H9 (cell line): ENCODE measurements at regions not wholly inside any gene's neighbourhood (a gene's known extent, or its start where the extent isn't known, plus 50 kb on each side); places are given as distances from the start of the nearest gene placed in this dataset.
"Not testable (repeated sequence)": the region's sequence is repeated elsewhere in the genome, so short reads cannot be mapped to it uniquely, and the experiment has no call there.

Experiments
- DNase-seq: peaks from one replicate; pipeline ENCODE4 v3.0.0-alpha.2; 2017
- H2AFZ ChIP-seq: one replicate; pipeline ENCODE4 v1.6.1; 2013; ENCODE audit warnings: mild to moderate bottlenecking, low read length, control low read depth, moderate library complexity
- H2AK5ac ChIP-seq: 2 replicates; pipeline ENCODE4 v1.6.1; 2013; ENCODE audit warnings: low read length, control low read depth, mixed read lengths; ENCODE audit not compliant: insufficient read length
- H2BK120ac ChIP-seq: one replicate; pipeline ENCODE4 v1.6.1; 2013; ENCODE audit warnings: low read depth, mild to moderate bottlenecking, low read length, control low read depth, inconsistent platforms; ENCODE audit not compliant: poor library complexity, severe bottlenecking
- H2BK12ac ChIP-seq: 2 replicates; pipeline ENCODE4 v1.6.1; 2013; ENCODE audit warnings: low read length, control low read depth, mixed read lengths, low read depth; ENCODE audit not compliant: insufficient read length
- H2BK15ac ChIP-seq: 2 replicates; pipeline ENCODE4 v1.6.1; 2013; ENCODE audit warnings: low read depth, low read length, control low read depth
- H2BK20ac ChIP-seq: one replicate; pipeline ENCODE4 v1.6.1; 2013; ENCODE audit warnings: low read depth, mild to moderate bottlenecking, low read length, control low read depth, inconsistent platforms; ENCODE audit not compliant: poor library complexity, severe bottlenecking
- H2BK5ac ChIP-seq: 2 replicates; pipeline ENCODE4 v1.6.1; 2013; ENCODE audit warnings: low read length, control low read depth, mixed read lengths; ENCODE audit not compliant: insufficient read length
- H3K14ac ChIP-seq: 2 replicates; pipeline ENCODE4 v1.6.1; 2013; ENCODE audit warnings: low read length, control low read depth; ENCODE audit not compliant: insufficient read depth
- H3K18ac ChIP-seq: 2 replicates; pipeline ENCODE4 v1.6.1; 2013; ENCODE audit warnings: low read depth, mild to moderate bottlenecking, mixed read lengths, low read length, control low read depth; ENCODE audit not compliant: insufficient read length
- H3K23ac ChIP-seq: 2 replicates; pipeline ENCODE4 v1.6.1; 2013; ENCODE audit warnings: low read length, control low read depth, mixed read lengths, low read depth; ENCODE audit not compliant: insufficient read length
- H3K23me2 ChIP-seq: 2 replicates; pipeline ENCODE4 v1.6.1; 2013; ENCODE audit warnings: low read depth, mild to moderate bottlenecking, mixed read lengths, low read length, control low read depth; ENCODE audit not compliant: insufficient read length, poor library complexity, severe bottlenecking
- H3K27ac ChIP-seq: 2 replicates; pipeline ENCODE4 v1.5.1; 2013; ENCODE audit warnings: low read length, control low read depth, mixed read lengths, low read depth; ENCODE audit not compliant: insufficient read length
- H3K27me3 ChIP-seq: 2 replicates; pipeline ENCODE4 v1.6.1; 2013; ENCODE audit warnings: low read length, control low read depth, inconsistent platforms; ENCODE audit not compliant: insufficient read depth
- H3K4ac ChIP-seq: 2 replicates; pipeline ENCODE4 v1.6.1; 2013; ENCODE audit warnings: low read depth, mild to moderate bottlenecking, control low read depth, inconsistent platforms, low read length, moderate library complexity
- H3K4me1 ChIP-seq: 2 replicates; pipeline ENCODE4 v1.6.1; 2013; ENCODE audit warnings: low read length, control low read depth, inconsistent platforms; ENCODE audit not compliant: insufficient read depth
- H3K4me2 ChIP-seq: 2 replicates; pipeline ENCODE4 v1.6.1; 2013; ENCODE audit warnings: low read length, control low read depth, mixed read lengths; ENCODE audit not compliant: insufficient read length, insufficient read depth
- H3K56ac ChIP-seq: 2 replicates; pipeline ENCODE4 v1.6.1; 2013; ENCODE audit warnings: low read depth, mild to moderate bottlenecking, mixed read lengths, low read length, control low read depth; ENCODE audit not compliant: insufficient read length
- H3K79me1 ChIP-seq: 2 replicates; pipeline ENCODE4 v1.6.1; 2013; ENCODE audit warnings: low read depth, mild to moderate bottlenecking, moderate library complexity, low read length, control low read depth, inconsistent platforms; ENCODE audit not compliant: insufficient read depth, poor library complexity, severe bottlenecking
- H3K79me2 ChIP-seq: 2 replicates; pipeline ENCODE4 v1.6.1; 2013; ENCODE audit warnings: low read length, control low read depth, inconsistent platforms; ENCODE audit not compliant: insufficient read depth
- H3K9ac ChIP-seq: 2 replicates; pipeline ENCODE4 v1.6.1; 2013; ENCODE audit warnings: low read length, control low read depth, mixed read lengths; ENCODE audit not compliant: insufficient read length; ENCODE audit errors: extremely low read depth
- H3K9me3 ChIP-seq: one replicate; pipeline ENCODE4 v1.6.1; 2013; ENCODE audit warnings: low read depth, low read length, inconsistent platforms; ENCODE audit not compliant: control insufficient read depth
- H3T11ph ChIP-seq: one replicate; pipeline ENCODE4 v1.6.1; 2013; ENCODE audit warnings: mild to moderate bottlenecking, low read length, control low read depth, inconsistent platforms
- H4K20me1 ChIP-seq: one replicate; pipeline ENCODE4 v1.6.1; 2013; ENCODE audit not compliant: control insufficient read depth, insufficient read length, insufficient read depth
- H4K5ac ChIP-seq: 2 replicates; pipeline ENCODE4 v1.6.1; 2013; ENCODE audit warnings: low read depth, mild to moderate bottlenecking, mixed read lengths, low read length, control low read depth; ENCODE audit not compliant: insufficient read length
- H4K8ac ChIP-seq: replicated peaks from 2 replicates; pipeline ENCODE4 v1.6.1; 2013; ENCODE audit warnings: low read length, control low read depth, mixed read lengths, low read depth; ENCODE audit not compliant: insufficient read length
- H4K91ac ChIP-seq: 2 replicates; pipeline ENCODE4 v1.6.1; 2013; ENCODE audit warnings: low read depth, mild to moderate bottlenecking, moderate library complexity, mixed read lengths, low read length, control low read depth; ENCODE audit not compliant: insufficient read length
- H3K27ac Mint-ChIP-seq, 3 experiments: 2 replicates in 2 of 3; 3 replicates in 1 of 3; pipeline ENCODE4 v1.8.0; 2020 to 2021; ENCODE audit warnings: mixed read lengths in 3 of 3, mild to moderate bottlenecking in 1 of 3, moderate library complexity in 1 of 3
- H3K27me3 Mint-ChIP-seq: 2 replicates; pipeline ENCODE4 v1.8.0; 2021; ENCODE audit warnings: low read depth, mild to moderate bottlenecking, moderate library complexity, mixed read lengths
- H3K36me3 Mint-ChIP-seq, 3 experiments: 2 replicates in 2 of 3; 3 replicates in 1 of 3; pipeline ENCODE4 v1.8.0; 2020 to 2021; ENCODE audit warnings: low read depth in 3 of 3, mixed read lengths in 3 of 3; ENCODE audit not compliant: insufficient read depth in 1 of 3
- H3K4me1 Mint-ChIP-seq, 2 experiments: 2 replicates each; pipeline ENCODE4 v1.8.0; 2020; ENCODE audit warnings: mixed read lengths in 2 of 2
- H3K4me3 Mint-ChIP-seq, 2 experiments: 2 replicates in 1 of 2; 3 replicates in 1 of 2; pipeline ENCODE4 v1.8.0; 2020 to 2021; ENCODE audit warnings: mild to moderate bottlenecking in 2 of 2, mixed read lengths in 2 of 2, moderate library complexity in 1 of 2
- H3K9me3 Mint-ChIP-seq, 2 experiments: 2 replicates in 1 of 2; 3 replicates in 1 of 2; pipeline ENCODE4 v1.8.0; 2020; ENCODE audit warnings: mild to moderate bottlenecking in 2 of 2, mixed read lengths in 2 of 2, moderate library complexity in 1 of 2
- WGBS: extraction: QIAGEN DNeasy Blood & Tissue Kit; methylation state at CpG from one replicate; pipeline ENCODE4 v1.1.7; 2013; ENCODE audit warnings: missing lambda C conversion rate, low lambda C conversion rate, mixed read lengths; ENCODE audit not compliant: insufficient read length; ENCODE audit errors: extremely low coverage; 5-methylcytosine and 5-hydroxymethylcytosine counted together
- TF ChIP-seq, protein P1 (sequence below): fragments of 200-600 bp; sonication (generic); conservative IDR thresholded peaks from 3 replicates; pipeline ENCODE4 v1.8.0; 2021; ENCODE audit warnings: antibody characterized with exemption, mild to moderate bottlenecking

DNA sequence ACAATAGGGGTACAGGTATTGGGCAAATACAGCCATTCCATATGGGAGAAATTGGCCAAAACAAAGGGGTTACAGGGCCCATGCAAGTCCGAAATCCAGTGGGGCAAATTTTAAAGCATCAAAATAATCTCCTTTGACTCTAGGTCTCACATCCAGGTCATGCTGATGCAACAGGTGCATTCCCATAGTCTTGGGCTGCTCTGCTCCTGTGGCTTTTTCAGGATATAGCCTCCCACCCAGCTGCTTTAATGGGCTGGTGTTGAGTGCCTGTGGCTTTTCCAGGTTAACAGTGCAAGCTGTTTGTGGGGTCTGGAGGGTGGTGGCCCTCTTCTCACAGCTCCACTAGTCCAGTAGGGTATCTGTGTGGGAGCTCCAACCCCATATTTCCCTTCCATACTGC is 607.1 kb downstream of the MEI4 start:
- no peak overlapping the region for H3K56ac ChIP-seq
- H4K20me1 ChIP-seq: no peaks in the 10 kb centered on the region
- H3K4me1 Mint-ChIP-seq: no peaks in the 10 kb centered on the region
- no peak overlapping the region for H3K23ac ChIP-seq
- H3K79me1 ChIP-seq: no peaks in the 10 kb centered on the region
- no peak overlapping the region for H4K8ac ChIP-seq
- no peak overlapping the region for H3K4me2 ChIP-seq
- H2BK12ac ChIP-seq: no peak overlapping the region
- H3K4me3 Mint-ChIP-seq: no peak overlapping the region
- H3K23me2 ChIP-seq: no peaks in the 10 kb centered on the region
- no peak overlapping the region for H3K14ac ChIP-seq
- H2BK20ac ChIP-seq: no peak overlapping the region
- H3K36me3 Mint-ChIP-seq: peaks cover 0 to 1% (median 0%) of the 10 kb centered on the region in 3 experiments; a peak in 1 of 7 replicates
- no peak overlapping the region for H2BK5ac ChIP-seq
- H4K91ac ChIP-seq: no peak overlapping the region
- no peak overlapping the region for H3T11ph ChIP-seq
- no CpG with 5 or more reads among the region's 1 CpG for WGBS
- H3K4ac ChIP-seq: no peak overlapping the region
- H3K27ac ChIP-seq: no peak overlapping the region
- H3K27me3 ChIP-seq: no peaks in the 10 kb centered on the region
- H3K27ac Mint-ChIP-seq: no peak overlapping the region
- no peak for DNase-seq
- no peak overlapping the region for H2BK120ac ChIP-seq
- H3K9me3 Mint-ChIP-seq: peaks cover 4% of the 10 kb centered on the region in 2 experiments; a peak in 2 of 5 replicates
- no peak overlapping the region for H2AFZ ChIP-seq
- no peak overlapping the region for H2AK5ac ChIP-seq
- H3K4me1 ChIP-seq: no peaks in the 10 kb centered on the region
- no peaks in the 10 kb centered on the region for H3K79me2 ChIP-seq
- TF ChIP-seq, protein P1, sequence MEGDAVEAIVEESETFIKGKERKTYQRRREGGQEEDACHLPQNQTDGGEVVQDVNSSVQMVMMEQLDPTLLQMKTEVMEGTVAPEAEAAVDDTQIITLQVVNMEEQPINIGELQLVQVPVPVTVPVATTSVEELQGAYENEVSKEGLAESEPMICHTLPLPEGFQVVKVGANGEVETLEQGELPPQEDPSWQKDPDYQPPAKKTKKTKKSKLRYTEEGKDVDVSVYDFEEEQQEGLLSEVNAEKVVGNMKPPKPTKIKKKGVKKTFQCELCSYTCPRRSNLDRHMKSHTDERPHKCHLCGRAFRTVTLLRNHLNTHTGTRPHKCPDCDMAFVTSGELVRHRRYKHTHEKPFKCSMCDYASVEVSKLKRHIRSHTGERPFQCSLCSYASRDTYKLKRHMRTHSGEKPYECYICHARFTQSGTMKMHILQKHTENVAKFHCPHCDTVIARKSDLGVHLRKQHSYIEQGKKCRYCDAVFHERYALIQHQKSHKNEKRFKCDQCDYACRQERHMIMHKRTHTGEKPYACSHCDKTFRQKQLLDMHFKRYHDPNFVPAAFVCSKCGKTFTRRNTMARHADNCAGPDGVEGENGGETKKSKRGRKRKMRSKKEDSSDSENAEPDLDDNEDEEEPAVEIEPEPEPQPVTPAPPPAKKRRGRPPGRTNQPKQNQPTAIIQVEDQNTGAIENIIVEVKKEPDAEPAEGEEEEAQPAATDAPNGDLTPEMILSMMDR: no peak
- H3K18ac ChIP-seq: no peak overlapping the region
- H2BK15ac ChIP-seq: no peak overlapping the region
- no peaks in the 10 kb centered on the region for H3K27me3 Mint-ChIP-seq
- no peaks in the 10 kb centered on the region for H3K9me3 ChIP-seq
- H3K9ac ChIP-seq: no peak overlapping the region
- H4K5ac ChIP-seq: no peak overlapping the region

DNA sequence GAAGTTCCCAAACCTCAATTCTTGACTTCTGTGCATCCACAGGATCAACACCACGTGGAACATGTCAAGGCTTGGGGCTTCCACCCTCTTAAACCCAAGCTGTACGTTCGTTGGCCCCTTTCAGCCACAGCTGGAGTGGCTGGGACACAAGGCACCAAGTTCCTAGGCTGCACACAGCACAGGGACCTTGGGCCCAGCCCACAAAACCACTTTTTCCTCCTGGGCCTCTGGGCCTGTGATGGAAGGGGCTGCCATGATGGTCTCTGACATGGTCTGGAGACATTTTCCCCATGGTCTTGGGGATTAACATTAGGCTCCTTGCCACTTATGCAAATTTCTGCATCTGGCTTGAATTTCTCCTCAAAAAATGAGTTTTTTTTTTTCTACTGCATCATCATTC is 606.9 kb upstream of the IRAK1BP1 start:
- H4K91ac ChIP-seq, H3K27me3 Mint-ChIP-seq, H2AK5ac ChIP-seq, H2BK12ac ChIP-seq, H2BK15ac ChIP-seq, H3K27me3 ChIP-seq, H3K18ac ChIP-seq, H3K23me2 ChIP-seq, DNase-seq, H4K20me1 ChIP-seq, H3K4me3 Mint-ChIP-seq, H3K4me1 ChIP-seq, H3K79me1 ChIP-seq, H3K4ac ChIP-seq, H3K9me3 ChIP-seq, H2AFZ ChIP-seq, H2BK20ac ChIP-seq, H3K14ac ChIP-seq, H3K79me2 ChIP-seq, H3K4me2 ChIP-seq, H3K27ac Mint-ChIP-seq, H3T11ph ChIP-seq, H3K4me1 Mint-ChIP-seq, H2BK120ac ChIP-seq, H3K23ac ChIP-seq, H3K9me3 Mint-ChIP-seq, H3K27ac ChIP-seq, H4K5ac ChIP-seq, H3K36me3 Mint-ChIP-seq, H3K9ac ChIP-seq, H3K56ac ChIP-seq, H4K8ac ChIP-seq, H2BK5ac ChIP-seq: not testable (repeated sequence)
- no CpG with 5 or more reads among the region's 3 CpGs for WGBS
